Tibial artery (tissue), 4 donors: ENCODE measurements at regions not wholly inside any gene's neighbourhood (a gene's known extent, or its start where the extent isn't known, plus 50 kb on each side); places are given as distances from the start of the nearest gene placed in this dataset.

Source experiments
- DNase-seq, 2 donors: peaks; one replicate each; pipeline ENCODE4 v3.0.0-alpha.2; 2019
- H3K27ac ChIP-seq, 2 donors: fragments of 200-600 bp; sonication (generic) in 1 of 2; 1 replicate in 1 of 2; 2 replicates in 1 of 2; pipeline ENCODE4 v1.5.1; 2018 to 2019; ENCODE audit warnings: mild to moderate bottlenecking in 1 of 2
- H3K27me3 ChIP-seq, 2 donors: fragments of 200-600 bp; sonication (generic) in 1 of 2; one replicate each; pipeline versions ENCODE4 v1.5.1 to v1.6.0; 2016 to 2019
- H3K36me3 ChIP-seq, 3 donors: fragments of 200-600 bp; sonication (generic) in 2 of 3; one replicate each; pipeline ENCODE4 v1.5.1; 2016 to 2019; ENCODE audit warnings: mild to moderate bottlenecking in 2 of 3
- H3K4me1 ChIP-seq, 4 donors: fragments of 200-600 bp; sonication (generic) in 2 of 4; 1 replicate in 3 of 4; 2 replicates in 1 of 4; pipeline ENCODE4 v1.5.1; 2016 to 2019
- H3K4me3 ChIP-seq, 2 donors: fragments of 200-600 bp; sonication (generic) in 1 of 2; 1 replicate in 1 of 2; 2 replicates in 1 of 2; pipeline ENCODE4 v1.5.1; 2018 to 2019; ENCODE audit warnings: mild to moderate bottlenecking in 2 of 2
- H3K9me3 ChIP-seq, 3 donors: fragments of 200-600 bp; sonication (generic) in 1 of 3; one replicate each; pipeline ENCODE4 v1.5.1; 2016 to 2019
- intact Hi-C: fragments of 100-400 bp; cut with DNase I; formaldehyde crosslinking; loops from one replicate; pipeline ENCODE4 v1.15.0; 2023; ENCODE audit warnings: low total_unique reads
- TF ChIP-seq, protein P1 (sequence below), 2 experiments: fragments of 200-600 bp in 1 of 2; fragments of 450-650 bp in 1 of 2; IDR thresholded peaks; one replicate each; pipeline ENCODE4 v1.5.1; 2017 to 2019; ENCODE audit warnings: antibody characterized with exemption in 2 of 2, mild to moderate bottlenecking in 1 of 2, moderate library complexity in 1 of 2

DNA sequence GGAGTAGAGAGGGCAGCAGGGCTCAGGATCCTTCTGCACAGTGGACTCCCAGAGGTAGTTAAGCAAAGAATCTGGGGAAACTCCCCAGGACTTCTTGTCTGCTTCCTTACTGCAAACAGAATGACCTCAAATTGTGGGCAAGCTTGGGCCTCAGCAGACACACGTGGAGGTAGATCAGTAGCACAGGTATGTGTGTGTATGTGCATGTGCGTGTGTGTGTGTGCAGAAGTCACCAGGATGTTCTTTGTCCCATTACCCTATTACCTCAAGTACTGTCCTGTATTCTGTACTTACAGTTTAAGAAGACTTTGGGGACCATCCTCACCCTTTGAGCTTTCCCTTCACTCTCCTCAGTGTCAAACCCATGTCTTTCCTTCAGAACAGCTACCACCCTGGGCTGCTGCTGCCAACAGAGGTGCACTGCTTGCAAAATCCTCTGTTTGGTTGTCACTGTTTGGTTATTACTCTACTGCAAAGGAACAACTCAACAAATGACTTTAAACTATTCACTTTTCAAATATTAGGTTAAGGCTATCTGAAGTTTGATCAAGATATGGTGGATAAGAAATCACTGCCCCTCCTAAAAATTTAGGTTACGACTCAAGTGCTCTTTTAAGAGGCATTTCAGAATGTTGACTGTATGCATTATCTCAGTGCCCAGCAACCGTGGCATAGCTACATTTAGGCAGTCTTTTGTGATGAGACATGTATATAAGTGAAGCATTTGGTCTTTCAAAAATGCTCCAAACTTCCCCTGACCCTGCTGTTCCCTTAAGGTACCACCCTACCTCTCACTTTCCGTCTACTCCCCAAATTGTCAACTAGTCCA is 78.2 kb upstream of the MBIP start:
- TF ChIP-seq, protein P1, sequence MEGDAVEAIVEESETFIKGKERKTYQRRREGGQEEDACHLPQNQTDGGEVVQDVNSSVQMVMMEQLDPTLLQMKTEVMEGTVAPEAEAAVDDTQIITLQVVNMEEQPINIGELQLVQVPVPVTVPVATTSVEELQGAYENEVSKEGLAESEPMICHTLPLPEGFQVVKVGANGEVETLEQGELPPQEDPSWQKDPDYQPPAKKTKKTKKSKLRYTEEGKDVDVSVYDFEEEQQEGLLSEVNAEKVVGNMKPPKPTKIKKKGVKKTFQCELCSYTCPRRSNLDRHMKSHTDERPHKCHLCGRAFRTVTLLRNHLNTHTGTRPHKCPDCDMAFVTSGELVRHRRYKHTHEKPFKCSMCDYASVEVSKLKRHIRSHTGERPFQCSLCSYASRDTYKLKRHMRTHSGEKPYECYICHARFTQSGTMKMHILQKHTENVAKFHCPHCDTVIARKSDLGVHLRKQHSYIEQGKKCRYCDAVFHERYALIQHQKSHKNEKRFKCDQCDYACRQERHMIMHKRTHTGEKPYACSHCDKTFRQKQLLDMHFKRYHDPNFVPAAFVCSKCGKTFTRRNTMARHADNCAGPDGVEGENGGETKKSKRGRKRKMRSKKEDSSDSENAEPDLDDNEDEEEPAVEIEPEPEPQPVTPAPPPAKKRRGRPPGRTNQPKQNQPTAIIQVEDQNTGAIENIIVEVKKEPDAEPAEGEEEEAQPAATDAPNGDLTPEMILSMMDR (IDR thresholded peaks at IDR 0.05): no peak
- Histone ChIP-seq H3K27ac (no peak overlapping the region), H3K27me3 (no peaks in the 10 kb centered on the region), H3K4me3 (no peak overlapping the region), H3K9me3 (peaks cover 0 to 6% (median 0%) of the 10 kb centered on the region in 3 donors), H3K36me3 (no peaks in the 10 kb centered on the region), H3K4me1 (no peaks in the 10 kb centered on the region)
- DNase-seq: no peak
- intact Hi-C loops: no loop called here

DNA sequence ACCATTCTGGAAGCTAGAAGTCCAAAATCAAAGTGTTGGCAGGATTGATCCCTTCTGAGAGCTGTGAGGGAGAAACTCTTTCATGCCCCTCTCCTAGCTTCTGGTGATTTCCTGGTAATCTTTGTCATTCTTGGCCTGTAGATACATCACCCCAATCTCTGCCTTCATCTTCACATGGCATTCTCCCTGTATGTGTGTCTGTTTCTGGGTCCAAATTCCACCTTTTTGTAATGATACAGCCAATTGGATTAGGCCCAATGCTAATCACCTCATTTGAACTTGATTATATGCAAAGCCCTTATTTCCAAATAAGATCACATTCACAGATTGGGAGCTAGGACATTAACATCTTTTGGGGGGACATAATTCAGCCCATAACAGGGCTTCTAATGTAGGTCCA is 76.9 kb upstream of the MBIP start:
- DNase-seq: no peak
- Histone ChIP-seq H3K4me3 (no peak overlapping the region), H3K27ac (no peak overlapping the region), H3K9me3 (peaks cover 0 to 6% (median 0%) of the 10 kb centered on the region in 3 donors), H3K27me3 (no peaks in the 10 kb centered on the region), H3K36me3 (no peaks in the 10 kb centered on the region), H3K4me1 (no peaks in the 10 kb centered on the region)
- intact Hi-C loops: no loop called here
- TF ChIP-seq, protein P1 (IDR thresholded peaks at IDR 0.05): no peak

GRCh38 chr14:36396798-36397197 is 76.4 kb upstream of the MBIP start:
- intact Hi-C loops: no loop called here
- DNase-seq: no peak
- Histone ChIP-seq H3K4me3 (no peak overlapping the region), H3K36me3 (no peaks in the 10 kb centered on the region), H3K27ac (no peak overlapping the region), H3K27me3 (no peaks in the 10 kb centered on the region), H3K4me1 (no peaks in the 10 kb centered on the region), H3K9me3 (peaks cover 0 to 6% (median 0%) of the 10 kb centered on the region in 3 donors)
- TF ChIP-seq, protein P1 (IDR thresholded peaks at IDR 0.05): no peak

GRCh38 chr14:36394593-36394992 is 74.2 kb upstream of the MBIP start:
- intact Hi-C loops: no loop called here
- DNase-seq: no peak
- H3K4me1 ChIP-seq: peaks cover 0 to 7% (median 0%) of the 10 kb centered on the region in 4 donors
- TF ChIP-seq, protein P1 (IDR thresholded peaks at IDR 0.05): no peak
- H3K36me3 ChIP-seq: no peaks in the 10 kb centered on the region
- no peak overlapping the region for H3K4me3 ChIP-seq
- H3K27ac ChIP-seq: no peak overlapping the region
- peaks cover 0 to 6% (median 0%) of the 10 kb centered on the region in 3 donors for H3K9me3 ChIP-seq
- no peaks in the 10 kb centered on the region for H3K27me3 ChIP-seq

- Histone ChIP-seq H3K4me1 (peaks cover 0 to 7% (median 0%) of the 10 kb centered on the region in 4 donors), H3K9me3 (no peaks in the 10 kb centered on the region), H3K36me3 (no peaks in the 10 kb centered on the region), H3K4me3 (no peak overlapping the region), H3K27ac (no peak overlapping the region), H3K27me3 (no peaks in the 10 kb centered on the region)
- intact Hi-C loops: no loop called here
- DNase-seq: no peak
- TF ChIP-seq, protein P1 (IDR thresholded peaks at IDR 0.05): no peak
Measured at GRCh38 chr14:36390718-36391117, 70.3 kb upstream of the MBIP start.
